ENCODE measurements at regions not wholly inside any gene's neighbourhood (a gene's known extent, or its start where the extent isn't known, plus 50 kb on each side); places are given as distances from the start of the nearest gene placed in this dataset.

DNA sequence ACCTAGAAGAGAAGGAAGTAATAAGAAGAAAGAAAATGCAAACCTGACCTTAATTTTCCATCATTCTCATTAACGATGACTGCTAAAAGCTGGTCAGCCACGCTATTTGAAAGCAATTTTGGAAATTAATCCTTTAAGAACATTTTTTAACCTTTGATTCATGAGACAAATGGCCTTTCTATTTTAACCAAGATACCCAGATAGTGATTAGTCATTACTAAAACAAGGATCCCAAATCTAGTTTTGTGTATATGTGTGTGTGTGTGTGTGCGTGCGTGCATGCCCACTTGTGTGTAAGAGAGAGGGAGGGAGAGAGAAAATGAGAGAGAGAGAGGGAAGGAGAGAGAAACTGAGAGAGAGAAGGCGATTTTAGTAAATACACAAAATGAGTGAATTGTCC, 329.5 kb downstream of the DEPDC1B start:
- no peak for DNase-seq

- DNase-seq = no peak
Measured at GRCh38 chr5:60369391-60369790, 330.6 kb downstream of the DEPDC1B start.

DNA sequence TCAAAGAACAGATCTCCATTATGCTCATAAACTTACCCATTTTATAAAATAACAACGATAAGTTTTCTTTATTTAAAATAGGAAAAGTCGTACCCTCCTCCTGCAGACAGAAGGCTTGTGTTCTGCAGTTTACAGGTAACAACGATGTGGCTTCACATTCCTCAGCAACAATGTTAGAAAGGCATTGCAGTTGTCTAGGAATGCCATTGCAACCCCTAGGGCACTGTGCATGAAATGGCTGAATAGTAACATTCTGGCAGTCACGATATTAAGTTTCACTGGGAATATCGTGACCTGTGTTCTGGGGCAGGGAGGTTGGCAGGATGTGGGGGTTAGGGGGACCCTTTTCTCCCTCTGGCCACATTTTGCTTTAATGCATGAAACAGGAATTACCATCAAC, 331.9 kb downstream of the DEPDC1B start:
- DNase-seq = no peak

DNA sequence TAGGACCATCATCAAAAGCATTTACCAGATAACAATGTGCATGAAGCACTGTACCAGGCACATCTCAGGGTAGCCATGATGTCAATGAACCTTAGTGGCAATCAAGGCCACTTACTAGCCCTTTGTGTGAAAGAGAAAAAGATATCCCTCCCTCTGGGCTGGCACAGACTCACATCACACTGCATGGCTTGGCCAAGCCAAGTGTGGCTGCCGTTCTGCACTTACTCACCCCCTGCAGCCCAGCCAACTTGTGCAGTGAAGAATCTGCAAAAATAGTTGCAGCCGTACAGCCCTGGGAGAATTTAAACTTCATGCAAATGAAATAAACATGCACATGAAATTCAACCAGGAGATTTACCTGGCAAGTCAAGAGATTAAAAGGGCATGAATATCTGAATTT, 333.5 kb downstream of the DEPDC1B start:
- DNase-seq = no peak

DNA sequence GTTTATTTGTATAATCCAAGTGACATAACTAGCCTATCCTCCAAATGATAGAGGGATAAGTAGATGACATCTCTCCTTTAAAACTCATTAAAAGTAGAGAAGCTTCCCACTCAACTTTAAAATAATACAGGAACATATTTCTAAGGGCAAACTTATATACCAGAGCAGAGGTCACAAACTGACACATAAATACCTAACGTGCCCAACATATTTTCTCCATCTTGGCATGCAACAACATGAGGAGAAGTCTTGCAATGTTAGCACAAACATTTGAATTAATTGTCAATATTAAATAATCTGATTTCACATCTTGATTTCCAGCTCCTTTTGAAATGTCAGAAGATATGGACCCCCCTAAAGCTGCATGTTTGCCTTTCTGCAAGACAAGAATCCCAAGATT, 335.0 kb downstream of the DEPDC1B start:
- DNase-seq = no peak

DNA sequence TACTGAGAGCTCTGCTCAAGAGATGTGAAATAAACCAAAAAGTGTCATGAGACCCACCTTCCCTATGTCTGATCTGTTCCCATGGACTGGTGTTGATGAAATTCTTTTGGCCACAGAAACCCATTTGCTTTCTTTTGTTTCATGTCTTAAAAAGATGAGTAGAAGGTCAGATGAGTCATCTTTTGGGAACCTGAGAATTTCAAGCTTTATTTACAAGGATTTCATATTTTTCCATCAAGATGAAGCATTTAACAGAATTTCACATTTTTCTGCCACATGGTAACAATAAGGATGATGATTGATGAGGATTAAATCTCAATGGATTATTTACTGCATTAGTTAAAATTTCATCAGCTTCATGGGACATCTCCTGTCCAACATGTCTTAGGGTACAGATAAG, 337.8 kb downstream of the DEPDC1B start:
- no peak for DNase-seq

DNA sequence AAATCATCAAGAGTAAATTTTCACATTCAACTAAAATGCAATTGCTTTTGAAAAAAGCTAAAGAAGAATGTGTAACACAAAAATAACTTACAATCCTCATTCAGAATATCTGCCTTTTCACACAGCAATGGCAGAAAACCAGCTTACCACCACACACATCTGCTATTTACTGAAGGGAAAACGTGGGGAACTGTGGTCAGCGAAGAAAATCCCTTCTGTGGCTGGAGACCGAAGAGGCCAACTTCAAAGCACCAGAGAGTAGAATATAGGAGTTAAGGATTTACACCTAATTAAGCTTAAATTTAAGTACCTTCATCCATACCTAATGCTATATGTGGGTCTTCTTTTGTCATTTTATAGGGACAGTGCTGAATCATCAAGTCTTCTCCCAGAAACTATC, 339.6 kb downstream of the DEPDC1B start:
- no peak for DNase-seq

DNA sequence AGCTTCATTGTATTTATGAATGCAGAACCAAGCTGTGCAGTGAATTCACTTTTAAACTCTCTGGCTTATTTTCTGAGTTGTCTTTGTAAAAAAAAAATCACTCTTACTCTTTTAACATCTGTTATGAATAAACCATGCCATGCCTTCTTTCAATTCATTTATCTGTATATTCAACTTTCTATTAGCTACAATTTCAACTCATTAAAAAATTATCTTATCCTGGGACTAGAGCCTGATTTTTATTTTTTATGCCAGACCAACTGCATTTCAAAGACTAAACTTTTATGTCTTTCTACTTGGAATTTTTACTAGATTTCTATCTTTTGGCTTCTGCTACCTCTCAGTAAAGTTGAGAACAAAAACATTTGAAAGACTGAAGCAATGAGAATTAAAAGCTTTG, 342.7 kb downstream of the DEPDC1B start:
- DNase-seq = no peak

DNA sequence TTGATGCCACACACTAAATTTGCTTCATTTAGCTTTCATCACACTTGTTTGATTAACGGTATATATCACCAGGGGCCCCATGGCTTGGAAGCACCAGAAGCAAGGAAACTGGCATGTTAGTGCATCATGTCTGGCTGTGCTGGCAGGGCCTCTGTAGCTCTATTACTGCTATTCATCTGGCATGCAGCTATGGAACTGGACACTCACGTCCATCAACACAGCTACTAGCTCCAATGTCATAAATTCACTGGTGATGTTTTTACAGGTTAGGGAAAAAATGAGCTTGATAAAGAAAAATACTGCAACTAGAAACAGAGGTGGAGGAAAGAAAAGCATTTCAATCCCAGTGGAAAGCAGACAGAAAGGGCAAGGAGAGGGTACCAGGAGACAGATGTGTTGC, 343.2 kb downstream of the DEPDC1B start:
- no peak for DNase-seq

DNA sequence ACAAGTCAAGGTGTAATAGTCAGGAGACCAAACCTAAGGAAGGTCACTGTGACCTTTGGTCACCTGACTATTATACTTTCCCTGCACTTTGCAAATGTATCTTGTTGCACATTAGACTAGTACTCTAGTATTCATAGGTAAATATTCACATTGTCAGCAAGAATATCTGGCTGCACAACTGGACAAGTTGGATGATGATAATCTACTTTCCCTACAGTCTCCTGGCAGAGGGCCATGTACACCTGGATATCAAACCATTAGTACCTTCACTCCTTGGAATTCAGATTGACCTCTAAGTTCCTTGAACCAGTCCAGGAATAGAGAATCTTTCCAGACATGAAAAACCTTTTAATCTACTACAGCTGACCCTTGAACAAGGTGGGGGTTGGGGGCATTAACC, 344.8 kb downstream of the DEPDC1B start:
- DNase-seq = no peak

- DNase-seq = no peak
Measured at GRCh38 chr5:60354311-60354710, 345.7 kb downstream of the DEPDC1B start.

GRCh38 chr5:60352992-60353599, 346.9 kb downstream of the DEPDC1B start:
- DNase-seq = no peak

GRCh38 chr5:60350794-60351193, 349.2 kb downstream of the DEPDC1B start:
- DNase-seq = no peak

GRCh38 chr5:60349891-60350415, 350.0 kb downstream of the DEPDC1B start:
- no peak for DNase-seq

- no peak for DNase-seq
Measured at GRCh38 chr5:60346393-60346792, 353.6 kb downstream of the DEPDC1B start.

DNA sequence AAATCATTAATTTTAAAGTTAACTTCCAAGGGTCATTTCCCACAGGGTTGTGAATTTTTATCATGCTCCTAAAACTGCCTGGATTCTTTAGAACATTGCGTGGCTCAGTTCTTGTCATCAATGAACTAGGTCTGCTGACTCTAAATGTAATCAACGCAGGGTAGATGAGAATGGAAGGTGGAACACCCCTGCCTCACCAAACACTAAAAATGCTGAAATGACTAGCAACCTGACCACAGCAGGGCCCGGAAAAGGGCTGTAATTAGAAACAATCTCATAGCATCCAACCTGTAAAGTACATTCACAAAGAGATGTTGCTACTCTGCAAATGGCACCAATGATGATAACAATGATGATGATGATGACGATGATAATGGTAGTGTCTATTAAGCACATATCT, 356.9 kb downstream of the DEPDC1B start:
- no peak for DNase-seq

- no peak for DNase-seq
Measured at GRCh38 chr5:60340965-60341471, 358.9 kb downstream of the DEPDC1B start.

DNA sequence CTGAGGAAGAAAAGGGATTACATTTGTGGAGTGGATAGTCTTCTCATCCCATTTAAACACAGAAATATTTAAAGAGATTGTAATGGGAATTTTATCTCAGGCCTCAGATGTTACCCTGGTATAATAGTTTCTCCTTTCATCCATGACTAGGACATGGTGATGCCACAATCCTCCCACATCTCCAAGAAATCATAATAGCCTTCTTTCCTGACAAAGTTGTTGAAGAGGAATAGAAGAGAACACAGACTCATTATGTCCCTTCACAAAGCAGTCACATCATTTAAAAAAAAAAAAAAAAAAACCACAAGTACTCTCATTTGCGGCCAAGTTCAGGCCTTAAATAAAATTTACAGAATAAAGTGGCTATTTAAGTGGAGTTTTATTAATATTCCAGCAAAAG, 359.6 kb downstream of the DEPDC1B start:
- no peak for DNase-seq

DNA sequence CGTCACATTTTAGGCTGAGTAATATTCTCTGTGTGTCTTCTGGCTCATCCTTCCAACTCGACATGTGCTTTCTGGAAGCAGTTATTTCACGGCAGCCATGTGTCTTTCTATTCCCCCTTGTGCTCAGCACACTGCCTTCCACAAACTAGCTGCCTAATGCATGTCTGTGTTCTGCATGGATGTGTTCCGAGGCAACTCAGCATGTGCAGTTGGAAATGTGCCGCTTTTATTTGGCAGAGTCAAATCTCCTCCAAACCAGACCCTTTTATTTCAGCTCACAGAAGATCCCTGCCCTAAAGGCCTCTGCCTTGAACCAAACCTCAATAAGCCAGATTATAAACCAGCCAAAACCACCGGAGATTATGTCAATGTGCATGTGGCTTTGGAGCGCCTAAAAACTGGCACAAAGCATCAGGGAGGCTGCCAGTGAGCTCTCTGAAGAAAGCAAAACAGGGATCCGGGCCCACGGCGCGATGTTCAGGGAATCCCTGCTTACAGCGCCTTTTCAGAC, 360.2 kb downstream of the DEPDC1B start:
- no peak for DNase-seq

DNA sequence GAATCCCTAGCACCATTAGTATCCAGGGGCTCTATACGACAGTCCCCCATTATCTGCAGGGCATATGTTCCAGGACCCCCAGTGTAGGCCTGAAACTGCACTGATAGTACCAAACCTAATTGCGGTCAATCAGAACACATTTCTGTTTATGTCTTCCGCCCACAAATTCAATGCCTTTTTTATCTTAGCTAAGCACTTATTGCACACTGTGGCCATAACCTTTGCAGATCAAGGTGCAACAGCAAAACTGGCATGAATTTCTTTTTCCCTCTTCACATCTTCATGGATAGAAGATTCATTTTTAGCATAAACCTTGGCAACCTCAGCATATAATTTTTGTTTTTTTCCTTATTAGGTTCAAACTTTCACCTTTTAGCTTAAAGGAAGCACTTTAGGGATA, 361.1 kb downstream of the DEPDC1B start:
- DNase-seq = no peak

DNA sequence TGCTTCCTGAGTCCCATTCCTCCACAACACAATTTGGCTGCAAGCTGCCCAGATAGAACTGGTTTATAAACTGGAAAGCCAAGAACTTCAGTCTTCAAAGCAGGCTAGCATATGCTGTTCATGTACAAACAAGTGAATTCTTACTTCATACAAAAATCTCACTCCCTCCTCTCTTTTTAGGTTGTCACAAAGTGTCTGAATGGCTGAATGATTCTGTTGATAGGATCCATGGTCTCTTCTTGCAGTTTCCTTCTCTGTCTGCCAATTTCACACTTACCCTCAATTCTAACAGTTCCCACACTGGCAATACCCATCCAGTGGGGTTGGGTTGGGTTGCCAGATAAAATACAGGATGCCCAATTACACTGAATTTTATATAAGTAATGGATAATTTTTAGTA, 363.5 kb downstream of the DEPDC1B start:
- no peak for DNase-seq

- no peak for DNase-seq
Measured at GRCh38 chr5:60335913-60336312, 364.1 kb downstream of the DEPDC1B start.

- no peak for DNase-seq
Measured at GRCh38 chr5:60334281-60334713, 365.7 kb downstream of the DEPDC1B start.

DNA sequence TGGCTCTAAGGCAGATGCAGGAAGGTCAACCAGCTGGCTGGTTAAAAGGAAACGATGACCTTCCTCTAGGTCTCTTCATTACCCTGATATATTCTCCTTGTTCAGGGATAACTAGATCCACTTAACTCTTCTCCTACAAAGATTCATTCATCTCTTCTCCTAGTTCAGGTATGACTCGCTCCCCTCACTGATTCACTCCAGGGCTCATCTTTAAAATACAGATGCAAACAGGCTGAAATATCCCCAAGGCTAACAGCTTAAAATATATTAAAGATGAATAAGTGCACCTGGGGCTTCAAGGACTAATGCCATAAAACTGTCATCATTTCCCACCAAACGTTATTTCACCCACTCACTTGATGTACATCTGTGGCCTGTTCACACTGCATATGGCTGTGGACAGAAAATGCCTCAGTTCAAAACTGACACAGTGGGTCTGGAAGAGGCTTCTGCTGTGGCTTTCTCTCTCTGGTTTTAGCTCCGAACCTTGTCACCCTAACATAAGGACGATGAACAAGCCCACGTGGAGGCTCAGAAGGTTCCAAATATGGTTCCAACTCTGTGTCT, 366.9 kb downstream of the DEPDC1B start:
- no peak for DNase-seq
